ENCODE measurements at regions not wholly inside any gene's neighbourhood (a gene's known extent, or its start where the extent isn't known, plus 50 kb on each side); places are given as distances from the start of the nearest gene placed in this dataset.
A peak's percentile ranks its signal among the peaks of the same experiment; 100 is the strongest.

GRCh38 chrX:43002526-43003203, 224.7 kb upstream of the PPP1R2C start:
- no peak for DNase-seq
- ATAC-seq, result no peak
- intact Hi-C loops (cut with micrococcal nuclease), result no loop called here

- DNase-seq (no peak), ATAC-seq (no peak)
- intact Hi-C loops (cut with micrococcal nuclease), result no loop called here
Observed at GRCh38 chrX:43003204-43003565, 225.2 kb upstream of the PPP1R2C start.

GRCh38 chrX:43003939-43004338, 226.0 kb upstream of the PPP1R2C start:
- intact Hi-C loops (cut with micrococcal nuclease), result no loop called here
- DNase-seq (no peak), ATAC-seq (no peak)

- intact Hi-C loops (cut with micrococcal nuclease), result no loop called here
- DNase-seq (no peak), ATAC-seq (no peak)
Observed at GRCh38 chrX:43005561-43005960, 227.6 kb upstream of the PPP1R2C start.

GRCh38 chrX:43008356-43008755, 230.4 kb upstream of the PPP1R2C start:
- intact Hi-C loops (cut with micrococcal nuclease), result no loop called here
- DNase-seq (no peak), ATAC-seq (no peak)

- DNase-seq (no peak), ATAC-seq (no peak)
- intact Hi-C loops (cut with micrococcal nuclease), result no loop called here
Observed at GRCh38 chrX:43016021-43016420, 238.1 kb upstream of the PPP1R2C start.

GRCh38 chrX:43018031-43018430, 240.1 kb upstream of the PPP1R2C start:
- intact Hi-C loops (cut with micrococcal nuclease), result no loop called here
- DNase-seq (no peak), ATAC-seq (no peak)

- DNase-seq (no peak), ATAC-seq (no peak)
- intact Hi-C loops (cut with micrococcal nuclease), result no loop called here
Observed at GRCh38 chrX:43019021-43019420, 241.1 kb upstream of the PPP1R2C start.

GRCh38 chrX:43025806-43026315, 247.9 kb upstream of the PPP1R2C start:
- intact Hi-C loops (cut with micrococcal nuclease), result no loop called here
- DNase-seq, result no peak
- ATAC-seq, result no peak

- intact Hi-C loops (cut with micrococcal nuclease), result no loop called here
- ATAC-seq (no peak), DNase-seq (no peak)
Observed at GRCh38 chrX:43064096-43064495, 286.1 kb upstream of the PPP1R2C start.

- no peak for DNase-seq
- intact Hi-C loops (cut with micrococcal nuclease), result no loop called here
- no peak for ATAC-seq
Observed at GRCh38 chrX:43065978-43066377, 288.0 kb upstream of the PPP1R2C start.

GRCh38 chrX:43068639-43069038, 290.7 kb upstream of the PPP1R2C start:
- intact Hi-C loops (cut with micrococcal nuclease), result no loop called here
- ATAC-seq (no peak), DNase-seq (no peak)

GRCh38 chrX:43083016-43083415, 305.1 kb upstream of the PPP1R2C start:
- no peak for DNase-seq
- no peak for ATAC-seq
- intact Hi-C loops (cut with micrococcal nuclease), result no loop called here

- no peak for ATAC-seq
- DNase-seq, result no peak
- intact Hi-C loops (cut with micrococcal nuclease), result no loop called here
Observed at GRCh38 chrX:43087830-43088229, 309.9 kb upstream of the PPP1R2C start.

- ATAC-seq, result no peak
- intact Hi-C loops (cut with micrococcal nuclease), result no loop called here
Observed at GRCh38 chrX:43096830-43097229, 318.9 kb upstream of the PPP1R2C start.

GRCh38 chrX:43106009-43106408, 328.0 kb upstream of the PPP1R2C start:
- ATAC-seq (no peak), DNase-seq (no peak)
- intact Hi-C loops (cut with micrococcal nuclease), result no loop called here

More at GRCh38 chrX:43096830-43097229, 318.9 kb upstream of the PPP1R2C start:
- DNase-seq, result no peak

GRCh38 chrX:43108828-43109227, 330.9 kb upstream of the PPP1R2C start:
- DNase-seq, result no peak
- ATAC-seq, result no peak
- intact Hi-C loops (cut with micrococcal nuclease), result no loop called here

GRCh38 chrX:43121637-43122036, 343.7 kb upstream of the PPP1R2C start:
- intact Hi-C loops (cut with micrococcal nuclease), result no loop called here
- no peak for ATAC-seq

GRCh38 chrX:43139645-43140044, 361.7 kb upstream of the PPP1R2C start:
- intact Hi-C loops (cut with micrococcal nuclease), result no loop called here
- no peak for ATAC-seq

More at GRCh38 chrX:43121637-43122036, 343.7 kb upstream of the PPP1R2C start:
- DNase-seq, result no peak

GRCh38 chrX:43140582-43140981, 362.6 kb upstream of the PPP1R2C start:
- intact Hi-C loops (cut with micrococcal nuclease), result no loop called here
- no peak for DNase-seq

More at GRCh38 chrX:43139645-43140044, 361.7 kb upstream of the PPP1R2C start:
- DNase-seq, result no peak

GRCh38 chrX:43141885-43142284, 363.9 kb upstream of the PPP1R2C start:
- ATAC-seq (peak; percentile 75), DNase-seq (no peak)
- intact Hi-C loops (cut with micrococcal nuclease), result no loop called here

More at GRCh38 chrX:43140582-43140981, 362.6 kb upstream of the PPP1R2C start:
- no peak for ATAC-seq
